HK-2 (cell line): ENCODE measurements at regions not wholly inside any gene's neighbourhood (a gene's known extent, or its start where the extent isn't known, plus 50 kb on each side); places are given as distances from the start of the nearest gene placed in this dataset.
"Not testable (repeated sequence)": the region's sequence is repeated elsewhere in the genome, so short reads cannot be mapped to it uniquely, and the experiment has no call there.

ENCODE experiments used
- DNase-seq: peaks from one replicate; pipeline ENCODE4 v3.0.0-alpha.2; 2018; ENCODE audit not compliant: unreplicated experiment

- DNase-seq, result no peak
Observed at GRCh38 chr14:38410442-38410841, 154.5 kb upstream of the CLEC14A start.

DNA sequence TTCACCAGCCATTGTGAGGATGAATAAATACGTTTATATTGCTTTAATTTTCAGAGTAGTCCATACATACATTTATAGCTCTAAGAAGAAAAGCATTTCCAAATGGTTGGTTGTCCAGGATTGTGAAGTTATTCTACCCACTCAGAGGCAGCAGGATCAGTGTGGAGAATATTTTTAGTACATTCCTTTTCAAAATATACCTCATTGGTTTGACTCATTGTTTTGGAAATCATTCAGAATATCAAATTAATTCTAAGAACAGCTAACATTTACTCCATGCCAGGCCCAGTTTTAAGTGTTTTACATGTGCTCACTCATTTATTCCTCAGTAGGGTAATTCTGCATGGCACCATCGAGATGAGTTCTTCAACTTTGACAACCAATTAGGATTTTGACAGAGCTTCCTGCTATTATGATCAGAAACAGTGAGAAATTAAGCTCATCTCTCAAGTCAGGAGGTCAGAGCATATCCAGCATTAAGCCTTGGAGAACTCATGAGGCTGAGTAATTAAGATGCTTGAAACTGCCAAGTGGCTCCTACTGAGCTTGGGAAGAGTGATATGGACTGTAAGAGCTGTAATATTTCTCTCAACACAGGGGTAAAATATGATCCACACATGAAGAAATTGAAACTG, 153.3 kb upstream of the CLEC14A start:
- DNase-seq, result no peak

- DNase-seq, result no peak
Observed at GRCh38 chr14:38405851-38406635, 150.2 kb upstream of the CLEC14A start.

DNA sequence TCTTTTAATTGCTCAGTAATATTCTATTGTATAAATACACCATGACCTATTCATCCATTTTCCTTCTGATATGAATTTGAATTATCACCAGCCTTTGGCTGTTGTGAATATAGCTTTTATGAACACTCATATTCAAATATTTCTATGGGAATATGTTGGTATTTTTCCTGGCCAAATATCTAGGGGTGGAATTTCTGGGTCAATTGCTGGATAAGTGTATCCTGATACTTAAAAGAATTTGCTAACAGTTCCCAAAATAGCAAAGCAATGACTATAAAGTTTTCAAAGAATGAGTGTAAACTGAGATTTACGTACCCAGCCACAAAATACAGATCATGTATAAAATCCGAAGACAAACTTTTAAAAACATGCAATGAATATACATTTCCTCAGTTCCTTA, 148.7 kb upstream of the CLEC14A start:
- no peak for DNase-seq

- DNase-seq, result no peak
Observed at GRCh38 chr14:38404100-38404541, 148.2 kb upstream of the CLEC14A start.

DNA sequence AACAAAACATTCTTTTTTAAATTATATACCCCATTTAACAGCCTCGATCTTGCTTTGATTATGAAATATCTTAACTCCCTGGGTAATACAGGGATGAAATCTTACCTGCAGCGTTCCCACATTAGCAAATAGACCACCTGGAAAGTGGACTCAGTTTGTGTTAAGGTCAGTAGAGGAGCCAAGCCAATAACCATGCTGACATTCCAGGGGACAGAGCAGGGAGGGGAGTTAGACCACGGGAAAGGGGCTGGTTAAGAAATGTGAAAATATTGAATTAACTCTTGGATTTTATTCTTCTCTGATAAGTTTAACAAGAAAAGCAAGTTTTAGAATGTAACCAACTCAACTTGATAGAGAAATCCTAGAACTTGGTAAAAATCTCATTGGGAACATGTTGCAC, 144.9 kb upstream of the CLEC14A start:
- DNase-seq, result no peak

GRCh38 chr14:38399652-38400051, 143.8 kb upstream of the CLEC14A start:
- no peak for DNase-seq

GRCh38 chr14:38394767-38395166, 138.9 kb upstream of the CLEC14A start:
- no peak for DNase-seq

DNA sequence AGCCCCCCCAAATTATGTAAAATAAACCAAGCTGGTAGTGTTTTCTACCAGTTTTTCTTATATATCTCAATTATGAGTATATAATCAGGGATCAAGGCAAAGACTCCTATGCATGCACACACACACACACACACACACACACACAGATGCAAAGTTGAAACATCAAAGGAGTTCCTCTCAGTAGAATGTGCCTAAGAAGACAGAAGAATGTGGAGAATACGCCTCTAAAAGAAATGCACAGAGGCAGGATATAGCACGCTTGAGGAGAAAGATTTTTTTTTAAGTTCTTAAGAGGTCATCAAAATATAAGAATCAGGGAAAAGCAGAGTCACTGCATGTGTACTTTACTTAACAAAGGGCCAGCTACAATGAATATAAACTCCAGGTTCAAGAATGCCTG, 138.2 kb upstream of the CLEC14A start:
- no peak for DNase-seq

- DNase-seq, result no peak
Observed at GRCh38 chr14:38391334-38391733, 135.4 kb upstream of the CLEC14A start.

DNA sequence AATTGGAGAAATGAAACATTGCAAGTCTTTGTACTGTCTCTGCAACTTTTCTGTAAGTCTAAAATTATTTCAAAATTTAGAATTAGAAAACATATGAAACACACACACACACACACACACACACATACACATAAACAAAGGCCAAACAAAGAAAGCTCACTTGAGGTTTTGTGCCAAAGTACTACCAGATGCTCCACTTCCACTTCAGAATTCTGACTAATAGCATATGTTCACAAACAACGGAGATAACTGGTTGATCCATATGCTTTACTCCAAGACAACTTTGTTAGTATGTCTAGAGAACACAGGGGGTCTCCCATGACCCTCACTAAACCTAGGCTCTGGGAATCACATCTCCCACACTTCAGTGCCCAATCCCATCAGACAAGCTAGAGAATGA, 133.8 kb upstream of the CLEC14A start:
- no peak for DNase-seq

- DNase-seq, result no peak
Observed at GRCh38 chr14:38387821-38388220, 131.9 kb upstream of the CLEC14A start.

GRCh38 chr14:38385836-38386235, 129.9 kb upstream of the CLEC14A start:
- no peak for DNase-seq

GRCh38 chr14:38385343-38385742, 129.4 kb upstream of the CLEC14A start:
- DNase-seq, result no peak

DNA sequence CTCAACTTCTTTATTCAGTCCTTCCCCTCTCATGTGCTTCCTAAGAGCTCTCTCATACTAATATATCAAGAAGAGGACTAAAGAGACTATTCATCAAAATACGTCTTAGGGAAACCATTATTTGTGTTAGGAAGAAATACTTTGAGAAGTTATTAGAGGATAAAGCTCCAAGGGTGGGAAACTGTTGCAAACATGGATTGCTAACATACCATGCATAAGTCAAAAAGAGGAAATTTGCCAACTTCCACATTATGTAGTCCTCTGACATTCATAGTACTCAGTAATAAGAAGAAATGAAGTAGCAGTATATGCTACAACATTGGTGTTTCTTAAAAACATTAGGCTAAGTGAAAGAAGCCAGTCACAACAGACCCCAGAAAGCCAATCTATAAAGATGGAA, 128.8 kb upstream of the CLEC14A start:
- no peak for DNase-seq

- no peak for DNase-seq
Observed at GRCh38 chr14:38367922-38368321, 112.0 kb upstream of the CLEC14A start.

- no peak for DNase-seq
Observed at GRCh38 chr14:38366374-38366773, 110.5 kb upstream of the CLEC14A start.

DNA sequence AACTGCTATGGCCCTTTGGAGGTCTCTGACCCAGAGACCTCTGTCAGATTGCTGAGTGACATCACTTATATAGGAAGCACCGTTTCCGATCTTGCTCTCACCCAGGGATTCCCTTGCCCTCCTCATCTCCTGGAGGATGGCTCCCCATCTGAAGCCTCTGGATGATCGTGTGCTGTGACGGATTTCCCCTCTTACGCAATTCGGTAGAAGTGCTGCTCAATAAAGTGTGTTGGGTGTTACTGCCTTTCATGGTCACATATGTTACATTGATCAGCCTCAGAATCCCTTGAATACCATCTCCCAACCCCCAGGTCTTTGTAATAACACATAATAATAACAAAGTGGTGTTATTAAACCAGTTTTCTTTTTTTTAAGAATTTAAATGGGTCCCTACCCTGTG, 107.3 kb upstream of the CLEC14A start:
- no peak for DNase-seq

DNA sequence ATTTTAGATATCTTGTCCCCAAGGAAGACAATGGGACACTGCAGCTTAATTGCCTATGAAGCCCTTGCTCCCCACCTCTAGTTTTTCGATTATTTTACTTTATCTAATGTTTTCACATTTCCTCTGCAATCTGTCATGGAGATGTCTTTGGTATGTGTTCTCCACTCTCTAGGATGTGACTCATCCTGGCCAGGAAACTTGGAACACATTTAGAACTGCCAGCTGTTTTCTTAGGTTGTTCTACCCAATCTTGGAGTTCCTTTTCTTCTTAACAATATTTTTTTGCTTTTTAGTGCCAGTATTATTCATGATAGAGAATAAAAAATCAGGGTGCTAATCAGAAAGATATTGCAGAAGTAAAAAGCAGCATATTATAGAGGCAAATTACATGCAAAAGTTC, 101.7 kb upstream of the CLEC14A start:
- DNase-seq, result no peak

DNA sequence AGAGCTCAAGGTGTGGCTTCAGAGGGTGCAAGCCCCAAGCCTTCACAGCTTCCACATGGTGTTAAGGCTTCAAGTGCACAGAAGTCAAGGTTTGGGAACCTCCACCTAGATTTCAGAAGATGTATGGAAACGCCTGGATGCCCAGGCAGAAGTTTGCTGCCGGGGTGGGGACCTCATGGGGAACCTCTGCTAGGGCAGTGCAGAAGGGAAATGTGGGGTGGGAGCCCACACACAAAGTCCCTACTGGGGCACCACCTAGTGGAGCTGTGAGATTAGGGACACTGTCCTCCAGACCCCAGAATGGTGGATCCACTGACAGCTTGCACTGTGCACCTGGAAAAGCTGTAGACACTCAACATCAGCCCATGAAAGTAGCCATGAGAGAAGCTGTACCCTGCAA, 99.6 kb upstream of the CLEC14A start:
- DNase-seq, result not testable (repeated sequence)

- no peak for DNase-seq
Observed at GRCh38 chr14:38350102-38350501, 94.2 kb upstream of the CLEC14A start.

DNA sequence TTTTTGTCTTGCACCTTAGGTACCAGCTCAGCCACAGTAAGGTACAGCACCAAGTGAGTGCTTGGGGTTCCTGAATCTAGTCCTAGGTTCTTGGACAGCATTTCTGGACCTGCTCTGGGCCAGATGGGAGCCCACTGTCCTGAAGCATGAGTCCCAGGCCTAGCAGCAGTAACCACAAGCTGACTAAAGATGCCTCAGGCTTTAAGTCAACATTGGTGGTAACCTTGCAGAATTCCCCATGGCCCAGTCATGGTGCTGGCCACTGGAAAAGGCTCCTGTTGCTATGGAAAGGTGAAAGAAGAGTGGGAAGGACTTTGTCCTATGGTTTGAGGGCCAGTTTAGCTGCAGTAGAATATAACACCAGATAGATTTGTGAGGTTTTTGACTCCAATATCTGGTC, 86.9 kb upstream of the CLEC14A start:
- peak; percentile 30 for DNase-seq

DNA sequence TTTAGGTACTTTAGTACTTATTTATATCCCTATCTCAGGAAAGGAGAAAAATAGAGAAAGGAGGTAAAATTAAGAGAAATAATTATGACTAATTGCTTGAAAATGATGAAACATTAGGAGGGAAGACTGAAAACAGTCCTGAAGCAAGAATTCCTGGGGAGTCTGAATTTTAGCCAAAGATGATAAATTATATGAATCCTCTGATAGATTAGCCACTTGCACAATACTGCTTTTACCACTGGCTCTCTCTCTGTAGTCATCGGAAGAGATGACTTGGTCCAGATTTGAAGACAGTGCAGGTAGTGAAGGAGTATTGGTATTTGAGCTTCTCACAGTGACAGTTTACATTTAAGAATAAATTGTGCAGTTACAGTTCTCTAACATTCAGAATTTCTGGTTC, 83.8 kb upstream of the CLEC14A start:
- DNase-seq, result no peak

DNA sequence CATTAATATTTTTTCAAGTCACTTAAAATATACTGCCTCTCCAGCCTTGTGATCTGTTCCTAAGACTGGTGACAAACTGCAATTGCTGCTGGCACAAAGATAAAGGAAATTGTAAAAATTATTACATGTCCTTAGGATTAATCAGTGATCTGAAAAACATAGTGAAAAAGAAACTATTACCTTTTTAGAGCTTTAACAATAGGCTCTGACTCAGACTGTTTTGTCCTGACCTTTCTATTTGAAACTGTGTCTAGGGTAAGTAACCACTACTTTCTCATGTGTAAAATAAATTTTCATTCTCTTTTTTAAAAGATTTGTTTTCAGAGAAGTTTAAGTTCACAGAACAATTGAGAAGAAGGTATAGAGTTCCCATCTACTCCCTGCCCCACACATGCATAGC, 80.4 kb upstream of the CLEC14A start:
- no peak for DNase-seq
